H1 (cell line): ENCODE measurements at regions not wholly inside any gene's neighbourhood (a gene's known extent, or its start where the extent isn't known, plus 50 kb on each side); places are given as distances from the start of the nearest gene placed in this dataset.
A peak's percentile ranks its signal among the peaks of the same experiment; 100 is the strongest.

ENCODE experiments used
- CTCF ChIA-PET: fragments of 300-600 bp; sonication (Branson Sonifier 250); formaldehyde crosslinking; loops from one replicate; lab custom pipeline; 2021; ENCODE audit not compliant: partially characterized antibody; lab: Charles Lee
- POLR2A ChIA-PET: fragments of 300-600 bp; sonication (Branson Sonifier 250); formaldehyde crosslinking; loops from one replicate; lab custom pipeline; 2021; ENCODE audit warnings: inconsistent platforms; ENCODE audit not compliant: partially characterized antibody; lab: Charles Lee
- DNase-seq, 2 experiments: peaks; one replicate each; pipeline versions ENCODE4 v3.0.0 to v3.0.0-alpha.2; 2010 to 2022; ENCODE audit warnings: low spot score in 2 of 2, low read depth in 1 of 2, mixed read lengths in 1 of 2
- FAIRE-seq: peaks from 2 replicates; lab custom pipeline; 2011; peaks lifted over from hg19 to GRCh38; lab: Jason Lieb, UNC
- H2AFZ ChIP-seq: 2 replicates; pipeline ENCODE4 v1.8.1; 2012; ENCODE audit warnings: low read length, inconsistent platforms
- H2AK5ac ChIP-seq: 2 replicates; pipeline ENCODE4 v1.6.1; 2013; ENCODE audit warnings: low read depth, low read length
- H2BK120ac ChIP-seq: replicated peaks from 2 replicates; pipeline ENCODE3; 2013; ENCODE audit warnings: low read depth, low read length, inconsistent platforms
- H2BK12ac ChIP-seq: 2 replicates; pipeline ENCODE4 v1.6.1; 2013; ENCODE audit warnings: low read depth, low read length
- H2BK15ac ChIP-seq: 2 replicates; pipeline ENCODE4 v1.6.1; 2013; ENCODE audit warnings: low read length
- H2BK20ac ChIP-seq: 2 replicates; pipeline ENCODE4 v1.6.1; 2013; ENCODE audit warnings: low read length
- H2BK5ac ChIP-seq: 2 replicates; pipeline ENCODE4 v1.6.1; 2013; ENCODE audit warnings: low read depth, low read length
- H3K14ac ChIP-seq: 2 replicates; pipeline ENCODE4 v1.6.1; 2013; ENCODE audit warnings: inconsistent platforms; ENCODE audit not compliant: insufficient read length
- H3K18ac ChIP-seq: 2 replicates; pipeline ENCODE4 v1.6.1; 2013; ENCODE audit warnings: low read length; ENCODE audit errors: extremely low read depth
- H3K23ac ChIP-seq: 2 replicates; pipeline ENCODE4 v1.6.1; 2013; ENCODE audit warnings: inconsistent platforms; ENCODE audit not compliant: insufficient read length
- H3K23me2 ChIP-seq: 2 replicates; pipeline ENCODE4 v1.6.1; 2013; ENCODE audit warnings: low read depth, low read length
- H3K27ac ChIP-seq: 2 replicates; pipeline ENCODE4 v1.6.1; 2011; ENCODE audit warnings: low read depth, low read length, inconsistent platforms
- H3K27me3 ChIP-seq, 4 experiments: replicated peaks in 1 of 4; 1 replicate in 1 of 4; 2 replicates in 3 of 4; pipeline versions ENCODE4 v1.6.1 to v1.8.1; 2011 to 2013; ENCODE audit warnings: low read length in 3 of 4, mild to moderate bottlenecking in 3 of 4, inconsistent platforms in 2 of 4, mixed read lengths in 2 of 4, moderate library complexity in 1 of 4; ENCODE audit not compliant: control insufficient read depth in 3 of 4, insufficient read depth in 3 of 4; ENCODE audit errors: extremely low read depth in 1 of 4
- H3K36me3 ChIP-seq, 4 experiments: 2 replicates each; pipeline versions ENCODE4 v1.6.1 to v1.8.1; 2011 to 2013; ENCODE audit warnings: mild to moderate bottlenecking in 4 of 4, low read length in 3 of 4, moderate library complexity in 2 of 4, control low read depth in 1 of 4, inconsistent platforms in 1 of 4; ENCODE audit not compliant: insufficient read depth in 4 of 4, control insufficient read depth in 2 of 4
- H3K4ac ChIP-seq: replicated peaks from 2 replicates; pipeline ENCODE3; 2013; ENCODE audit warnings: low read length, low read depth, mixed read lengths, inconsistent platforms; ENCODE audit not compliant: insufficient read length
- H3K4me1 ChIP-seq, 4 experiments: replicated peaks in 1 of 4; 1 replicate in 1 of 4; 2 replicates in 3 of 4; pipeline versions ENCODE4 v1.6.1 to v1.8.1; 2011 to 2013; ENCODE audit warnings: low read length in 3 of 4, inconsistent platforms in 2 of 4, mixed read lengths in 1 of 4; ENCODE audit not compliant: insufficient read depth in 4 of 4, control insufficient read depth in 3 of 4
- H3K4me2 ChIP-seq, 2 experiments: 2 replicates each; pipeline versions ENCODE4 v1.6.1 to v1.8.1; 2011 to 2013; ENCODE audit warnings: low read depth in 2 of 2, low read length in 2 of 2, control low read depth in 1 of 2, inconsistent platforms in 1 of 2, mild to moderate bottlenecking in 1 of 2; ENCODE audit not compliant: insufficient read depth in 1 of 2
- H3K4me3 ChIP-seq, 4 experiments: fragments of 200-600, 300-600 bp in 1 of 4; sonication (generic), shearing (Covaris generic), sonication (Bioruptor Twin) in 1 of 4; 2 replicates each; pipeline versions ENCODE4 v1.5.1 to v1.8.1; 2011 to 2016; ENCODE audit warnings: low read length in 4 of 4, low read depth in 3 of 4, control low read depth in 2 of 4, inconsistent platforms in 2 of 4, mild to moderate bottlenecking in 2 of 4, mixed read lengths in 1 of 4, moderate library complexity in 1 of 4; ENCODE audit not compliant: insufficient read depth in 2 of 4; ENCODE audit errors: extremely low read depth in 1 of 4
- H3K56ac ChIP-seq: replicated peaks from 2 replicates; pipeline ENCODE3; 2013; ENCODE audit warnings: low read depth, mild to moderate bottlenecking, mixed read lengths, low read length, inconsistent platforms; ENCODE audit not compliant: insufficient read length
- H3K79me1 ChIP-seq: 2 replicates; pipeline ENCODE4 v1.6.1; 2013; ENCODE audit warnings: low read depth, low read length, control low read depth
- H3K79me2 ChIP-seq, 2 experiments: 2 replicates each; pipeline versions ENCODE4 v1.6.1 to v1.8.1; 2012 to 2013; ENCODE audit warnings: low read length in 2 of 2, mild to moderate bottlenecking in 2 of 2, inconsistent platforms in 1 of 2; ENCODE audit not compliant: insufficient read depth in 2 of 2, control insufficient read depth in 1 of 2
- H3K9ac ChIP-seq, 4 experiments: replicated peaks in 1 of 4; 1 replicate in 1 of 4; 2 replicates in 3 of 4; pipeline versions ENCODE4 v1.6.1 to v1.8.1; 2011 to 2013; ENCODE audit warnings: low read depth in 3 of 4, low read length in 3 of 4, control low read depth in 2 of 4, mild to moderate bottlenecking in 2 of 4, moderate library complexity in 2 of 4, inconsistent platforms in 1 of 4; ENCODE audit errors: extremely low read depth in 1 of 4
- H3K9me3 ChIP-seq, 2 experiments: 2 replicates each; pipeline versions ENCODE4 v1.6.1 to v1.8.1; 2012 to 2013; ENCODE audit warnings: mild to moderate bottlenecking in 2 of 2, moderate library complexity in 2 of 2, control low read depth in 1 of 2, inconsistent platforms in 1 of 2, low read depth in 1 of 2, low read length in 1 of 2, mixed read lengths in 1 of 2; ENCODE audit not compliant: insufficient read depth in 2 of 2
- H4K20me1 ChIP-seq, 2 experiments: replicated peaks in 1 of 2; 2 replicates each; pipeline versions ENCODE3 to v1.8.1; 2011 to 2013; ENCODE audit warnings: inconsistent platforms in 2 of 2, low read length in 2 of 2, mild to moderate bottlenecking in 1 of 2; ENCODE audit not compliant: insufficient read depth in 2 of 2, control insufficient read depth in 1 of 2
- H4K5ac ChIP-seq: 2 replicates; pipeline ENCODE4 v1.6.1; 2013; ENCODE audit warnings: low read length, low read depth, mixed read lengths, inconsistent platforms; ENCODE audit not compliant: insufficient read length
- H4K8ac ChIP-seq: 2 replicates; pipeline ENCODE4 v1.8.0; 2013; ENCODE audit warnings: mild to moderate bottlenecking, moderate library complexity, low read length, inconsistent platforms; ENCODE audit not compliant: insufficient read depth; ENCODE audit errors: extremely low read depth
- H4K91ac ChIP-seq: replicated peaks from 2 replicates; pipeline ENCODE3; 2013; ENCODE audit warnings: low read length, mixed read lengths, inconsistent platforms; ENCODE audit not compliant: insufficient read length
- CEBPB ChIP-seq: IDR thresholded peaks from 2 replicates; pipeline ENCODE4 v1.6.1; 2012; ENCODE audit warnings: low read depth, low read length
- WGBS, 2 experiments: shearing (Covaris generic) in 1 of 2; methylation state at CpG; one replicate each; pipeline versions ENCODE4 v1.1.6 to v1.1.7; 2013 to 2015; ENCODE audit warnings: low lambda C conversion rate in 2 of 2, mixed read lengths in 2 of 2, inconsistent platforms in 1 of 2, low coverage in 1 of 2, missing lambda C conversion rate in 1 of 2; ENCODE audit not compliant: insufficient replicate concordance in 2 of 2, insufficient coverage in 1 of 2, insufficient read length in 1 of 2; ENCODE audit errors: extremely low coverage in 1 of 2, missing lambda C conversion rate in 1 of 2; 5-methylcytosine and 5-hydroxymethylcytosine counted together
- TF ChIP-seq, protein P1 (sequence below): IDR thresholded peaks from 2 replicates; pipeline ENCODE4 v1.6.1; 2012; ENCODE audit warnings: low read length, inconsistent platforms

DNA sequence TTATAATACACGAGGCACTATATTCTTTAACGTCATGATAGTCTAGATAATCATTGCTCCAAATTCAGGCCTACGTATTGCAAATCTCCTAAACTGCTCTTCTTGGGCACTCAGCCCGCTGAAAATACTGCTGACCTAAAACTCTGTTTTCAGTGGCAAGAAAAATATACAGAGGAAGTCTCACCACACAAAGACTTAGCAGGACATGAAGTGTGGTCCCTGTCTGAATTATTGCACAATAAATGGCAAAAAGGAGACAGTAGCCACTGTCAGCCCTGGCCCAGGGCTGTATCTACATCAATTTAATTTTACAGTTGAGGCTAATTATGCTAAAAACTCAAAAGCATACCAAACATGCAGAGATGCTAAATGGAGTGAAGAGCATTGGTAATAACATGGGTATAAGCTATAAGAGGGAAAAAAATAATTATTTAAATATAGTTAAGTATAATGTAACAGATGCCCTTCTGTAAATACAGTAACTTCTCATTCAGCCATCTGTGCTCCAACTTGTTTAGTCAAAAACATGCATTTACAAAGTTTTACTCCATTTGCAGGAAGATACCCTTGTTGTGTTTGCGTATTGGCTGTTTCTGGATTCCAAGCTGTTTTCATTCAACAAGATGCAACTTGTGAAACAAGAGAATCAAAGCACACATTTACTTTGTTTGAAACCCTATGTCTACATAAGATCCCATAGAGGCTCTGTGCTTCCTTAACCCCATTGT lies 800.0 kb upstream of the LUZP2 start:
- Histone ChIP-seq H3K36me3 (no peaks in the 10 kb centered on the region), H3K23ac (no peak overlapping the region), H3K4me2 (no peak overlapping the region), H2BK12ac (no peak overlapping the region), H4K91ac (no peak overlapping the region), H3K79me2 (no peaks in the 10 kb centered on the region), H3K9ac (no peak overlapping the region), H3K23me2 (no peaks in the 10 kb centered on the region), H2BK15ac (no peak overlapping the region), H3K14ac (no peak overlapping the region), H4K20me1 (no peaks in the 10 kb centered on the region), H3K56ac (no peak overlapping the region), H3K79me1 (no peaks in the 10 kb centered on the region), H3K27ac (no peak overlapping the region), H3K27me3 (no peaks in the 10 kb centered on the region), H4K8ac (no peak overlapping the region), H3K4me1 (peaks cover 0 to 3% (median 0%) of the 10 kb centered on the region in 4 experiments; a peak in 1 of 7 replicates), H3K4ac (no peak overlapping the region), H2BK120ac (no peak overlapping the region), H3K18ac (no peak overlapping the region), H3K4me3 (no peak overlapping the region), H2BK5ac (no peak overlapping the region), H2BK20ac (no peak overlapping the region), H4K5ac (no peak overlapping the region), H3K9me3 (no peaks in the 10 kb centered on the region), H2AK5ac (no peak overlapping the region), H2AFZ (no peak overlapping the region)
- FAIRE-seq (no peak), DNase-seq (no peak)
- 95% methylated on average over 5 of the region's 5 CpGs; no CpG with 5 or more reads in 1 of the 2 experiments for WGBS, 2 experiments
- peak; percentile 57; the same call in 1 of the 2 replicates for TF ChIP-seq CEBPB
- TF ChIP-seq, protein P1, sequence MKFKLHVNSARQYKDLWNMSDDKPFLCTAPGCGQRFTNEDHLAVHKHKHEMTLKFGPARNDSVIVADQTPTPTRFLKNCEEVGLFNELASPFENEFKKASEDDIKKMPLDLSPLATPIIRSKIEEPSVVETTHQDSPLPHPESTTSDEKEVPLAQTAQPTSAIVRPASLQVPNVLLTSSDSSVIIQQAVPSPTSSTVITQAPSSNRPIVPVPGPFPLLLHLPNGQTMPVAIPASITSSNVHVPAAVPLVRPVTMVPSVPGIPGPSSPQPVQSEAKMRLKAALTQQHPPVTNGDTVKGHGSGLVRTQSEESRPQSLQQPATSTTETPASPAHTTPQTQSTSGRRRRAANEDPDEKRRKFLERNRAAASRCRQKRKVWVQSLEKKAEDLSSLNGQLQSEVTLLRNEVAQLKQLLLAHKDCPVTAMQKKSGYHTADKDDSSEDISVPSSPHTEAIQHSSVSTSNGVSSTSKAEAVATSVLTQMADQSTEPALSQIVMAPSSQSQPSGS: no peak
- CTCF ChIA-PET: no interaction called here
- POLR2A ChIA-PET: no interaction called here
